Activated T-helper 1 cell treated with anti-CD3 and anti-CD28 coated beads, Interleukin-12 subunit alpha, Interleukin-12 subunit beta, Interleukin-2, Interleukin-4 antibody, amounts not matched to agents 30 ng/mL and 10 ng/mL and 1 ng/mL, durations not matched to agents 14 hours and 24 hours and 36 hours (primary cell): ENCODE measurements at regions not wholly inside any gene's neighbourhood (a gene's known extent, or its start where the extent isn't known, plus 50 kb on each side); places are given as distances from the start of the nearest gene placed in this dataset.
"Not testable (repeated sequence)": the region's sequence is repeated elsewhere in the genome, so short reads cannot be mapped to it uniquely, and the experiment has no call there.

Experiments used
- DNase-seq: peaks from one replicate; pipeline ENCODE4 v3.0.0; 2021; ENCODE audit warnings: low spot score
- H3K27ac Mint-ChIP-seq: one replicate; pipeline ENCODE4 v1.8.0; 2021; ENCODE audit warnings: mild to moderate bottlenecking, mixed read lengths
- H3K27me3 Mint-ChIP-seq: one replicate; pipeline ENCODE4 v1.8.0; 2022; ENCODE audit warnings: mild to moderate bottlenecking, moderate library complexity, mixed read lengths; ENCODE audit not compliant: insufficient read depth
- H3K36me3 Mint-ChIP-seq: one replicate; pipeline ENCODE4 v1.8.0; 2021; ENCODE audit warnings: low read depth, mixed read lengths
- H3K4me1 Mint-ChIP-seq: one replicate; pipeline ENCODE4 v1.8.0; 2021; ENCODE audit warnings: low read depth, mixed read lengths
- H3K4me3 Mint-ChIP-seq: one replicate; pipeline ENCODE4 v1.8.0; 2021; ENCODE audit warnings: mild to moderate bottlenecking, moderate library complexity, mixed read lengths
- H3K9me3 Mint-ChIP-seq: one replicate; pipeline ENCODE4 v1.8.0; 2021; ENCODE audit warnings: mixed read lengths
- intact Hi-C: fragments of 100-400 bp; cut with micrococcal nuclease; formaldehyde crosslinking; loops from one replicate; pipeline ENCODE4 v1.15.1; 2024

- Mint-ChIP-seq H3K27ac (no peak overlapping the region), H3K9me3 (no peaks in the 10 kb centered on the region), H3K4me3 (no peak overlapping the region), H3K36me3 (no peaks in the 10 kb centered on the region), H3K27me3 (no peaks in the 10 kb centered on the region), H3K4me1 (no peaks in the 10 kb centered on the region)
- intact Hi-C loops = no loop called here
- DNase-seq = no peak
Observed at GRCh38 chr10:108616559-108617285, 1306.6 kb downstream of the XPNPEP1 start.

- intact Hi-C loops = no loop called here
- H3K36me3 Mint-ChIP-seq = no peaks in the 10 kb centered on the region
- H3K27ac Mint-ChIP-seq = no peak overlapping the region
- H3K9me3 Mint-ChIP-seq = no peaks in the 10 kb centered on the region
- H3K4me3 Mint-ChIP-seq = no peak overlapping the region
- H3K27me3 Mint-ChIP-seq = no peaks in the 10 kb centered on the region
- no peak for DNase-seq
- no peaks in the 10 kb centered on the region for H3K4me1 Mint-ChIP-seq
Observed at GRCh38 chr10:108615576-108616320, 1307.6 kb downstream of the XPNPEP1 start.

GRCh38 chr10:108612485-108612884 is 1310.8 kb downstream of the XPNPEP1 start:
- DNase-seq = no peak
- no peak overlapping the region for H3K4me3 Mint-ChIP-seq
- no peaks in the 10 kb centered on the region for H3K9me3 Mint-ChIP-seq
- no peaks in the 10 kb centered on the region for H3K4me1 Mint-ChIP-seq
- H3K36me3 Mint-ChIP-seq = no peaks in the 10 kb centered on the region
- no peaks in the 10 kb centered on the region for H3K27me3 Mint-ChIP-seq
- H3K27ac Mint-ChIP-seq = no peak overlapping the region
- intact Hi-C loops = no loop called here

GRCh38 chr10:108608860-108609259 is 1314.5 kb downstream of the XPNPEP1 start:
- H3K4me1 Mint-ChIP-seq = no peaks in the 10 kb centered on the region
- H3K27ac Mint-ChIP-seq = no peak overlapping the region
- peaks cover 4% of the 10 kb centered on the region for H3K9me3 Mint-ChIP-seq
- H3K27me3 Mint-ChIP-seq = no peaks in the 10 kb centered on the region
- no peak overlapping the region for H3K4me3 Mint-ChIP-seq
- H3K36me3 Mint-ChIP-seq = no peaks in the 10 kb centered on the region
- no peak for DNase-seq
- intact Hi-C loops = no loop called here

- intact Hi-C loops = no loop called here
- no peak overlapping the region for H3K27ac Mint-ChIP-seq
- no peak overlapping the region for H3K4me3 Mint-ChIP-seq
- peaks cover 7% of the 10 kb centered on the region for H3K9me3 Mint-ChIP-seq
- DNase-seq = no peak
- no peaks in the 10 kb centered on the region for H3K4me1 Mint-ChIP-seq
- no peaks in the 10 kb centered on the region for H3K27me3 Mint-ChIP-seq
- H3K36me3 Mint-ChIP-seq = no peaks in the 10 kb centered on the region
Observed at GRCh38 chr10:108601851-108602250, 1321.5 kb downstream of the XPNPEP1 start.

GRCh38 chr10:108600511-108600910 is 1322.8 kb downstream of the XPNPEP1 start:
- H3K4me1 Mint-ChIP-seq, H3K36me3 Mint-ChIP-seq, DNase-seq, H3K27ac Mint-ChIP-seq, H3K27me3 Mint-ChIP-seq, H3K4me3 Mint-ChIP-seq, H3K9me3 Mint-ChIP-seq, intact Hi-C loops: not testable (repeated sequence)

GRCh38 chr10:108599317-108599716 is 1324.0 kb downstream of the XPNPEP1 start:
- H3K36me3 Mint-ChIP-seq, H3K9me3 Mint-ChIP-seq, H3K27ac Mint-ChIP-seq, DNase-seq, H3K27me3 Mint-ChIP-seq, intact Hi-C loops, H3K4me1 Mint-ChIP-seq, H3K4me3 Mint-ChIP-seq: not testable (repeated sequence)

GRCh38 chr10:108598831-108599230 is 1324.5 kb downstream of the XPNPEP1 start:
- H3K36me3 Mint-ChIP-seq = no peaks in the 10 kb centered on the region
- no peaks in the 10 kb centered on the region for H3K27me3 Mint-ChIP-seq
- no peak overlapping the region for H3K4me3 Mint-ChIP-seq
- H3K4me1 Mint-ChIP-seq = no peaks in the 10 kb centered on the region
- H3K9me3 Mint-ChIP-seq = peaks cover 3% of the 10 kb centered on the region
- intact Hi-C loops = no loop called here
- H3K27ac Mint-ChIP-seq = no peak overlapping the region
- no peak for DNase-seq

GRCh38 chr10:108598320-108598695 is 1325.0 kb downstream of the XPNPEP1 start:
- intact Hi-C loops = no loop called here
- Mint-ChIP-seq H3K27ac (no peak overlapping the region), H3K4me1 (no peaks in the 10 kb centered on the region), H3K27me3 (no peaks in the 10 kb centered on the region), H3K9me3 (no peaks in the 10 kb centered on the region), H3K36me3 (no peaks in the 10 kb centered on the region), H3K4me3 (no peak overlapping the region)
- no peak for DNase-seq

GRCh38 chr10:108597657-108598319 is 1325.5 kb downstream of the XPNPEP1 start:
- no peak overlapping the region for H3K4me3 Mint-ChIP-seq

GRCh38 chr10:108597031-108597430 is 1326.3 kb downstream of the XPNPEP1 start:
- intact Hi-C loops = no loop called here
- H3K9me3 Mint-ChIP-seq = no peaks in the 10 kb centered on the region
- no peak overlapping the region for H3K4me3 Mint-ChIP-seq

More at GRCh38 chr10:108597657-108598319, 1325.5 kb downstream of the XPNPEP1 start:
- no peaks in the 10 kb centered on the region for H3K9me3 Mint-ChIP-seq
- no peaks in the 10 kb centered on the region for H3K36me3 Mint-ChIP-seq
- no peaks in the 10 kb centered on the region for H3K4me1 Mint-ChIP-seq
- intact Hi-C loops = no loop called here
- DNase-seq = no peak
- no peaks in the 10 kb centered on the region for H3K27me3 Mint-ChIP-seq
- no peak overlapping the region for H3K27ac Mint-ChIP-seq

GRCh38 chr10:108592956-108593355 is 1330.4 kb downstream of the XPNPEP1 start:
- peaks cover 5% of the 10 kb centered on the region for H3K9me3 Mint-ChIP-seq
- no peak overlapping the region for H3K4me3 Mint-ChIP-seq
- no peak for DNase-seq
- no peak overlapping the region for H3K27ac Mint-ChIP-seq
- intact Hi-C loops = no loop called here
- no peaks in the 10 kb centered on the region for H3K27me3 Mint-ChIP-seq
- H3K4me1 Mint-ChIP-seq = no peaks in the 10 kb centered on the region
- H3K36me3 Mint-ChIP-seq = no peaks in the 10 kb centered on the region

More at GRCh38 chr10:108597031-108597430, 1326.3 kb downstream of the XPNPEP1 start:
- Mint-ChIP-seq H3K27ac (no peak overlapping the region), H3K27me3 (no peaks in the 10 kb centered on the region), H3K36me3 (no peaks in the 10 kb centered on the region), H3K4me1 (no peaks in the 10 kb centered on the region)
- DNase-seq = no peak

- Mint-ChIP-seq H3K27ac (no peak overlapping the region), H3K4me1 (no peaks in the 10 kb centered on the region), H3K27me3 (no peaks in the 10 kb centered on the region), H3K36me3 (no peaks in the 10 kb centered on the region), H3K4me3 (no peak overlapping the region), H3K9me3 (peaks cover 5% of the 10 kb centered on the region)
- intact Hi-C loops = no loop called here
- no peak for DNase-seq
Observed at GRCh38 chr10:108591417-108591816, 1331.9 kb downstream of the XPNPEP1 start.
